Tibial nerve (tissue), 3 donors: ENCODE measurements at regions not wholly inside any gene's neighbourhood (a gene's known extent, or its start where the extent isn't known, plus 50 kb on each side); places are given as distances from the start of the nearest gene placed in this dataset.

Experiments used
- CTCF ChIP-seq, 5 experiments: fragments of 200-600 bp in 3 of 5; fragments of 450-650 bp in 2 of 5; sonication (generic) in 3 of 5; IDR thresholded peaks; one replicate each; pipeline ENCODE4 v1.5.1; 2016 to 2019; ENCODE audit warnings: antibody characterized with exemption in 5 of 5, mild to moderate bottlenecking in 3 of 5, moderate library complexity in 2 of 5
- POLR2A ChIP-seq, 2 donors: fragments of 450-650 bp; IDR thresholded peaks; one replicate each; pipeline ENCODE4 v1.6.1; 2017; ENCODE audit warnings: antibody characterized with exemption in 2 of 2, mild to moderate bottlenecking in 2 of 2, moderate library complexity in 2 of 2

- TF ChIP-seq CTCF (IDR thresholded peaks at IDR 0.05) (no peak), POLR2A (IDR thresholded peaks at IDR 0.05) (no peak)
Observed at GRCh38 chr21:28066596-28067387, 925.9 kb downstream of the LTN1 start.
